ENCODE measurements at regions not wholly inside any gene's neighbourhood (a gene's known extent, or its start where the extent isn't known, plus 50 kb on each side); places are given as distances from the start of the nearest gene placed in this dataset.

GRCh38 chr10:64076322-64076940, 555.2 kb downstream of the REEP3 start:
- DNase-seq (ENCODE audit: low read depth in 2 of 2), result no peak

- DNase-seq (ENCODE audit: low read depth in 2 of 2), result no peak
Measured at GRCh38 chr10:64079341-64079740, 558.1 kb downstream of the REEP3 start.

- no peak for DNase-seq (ENCODE audit: low read depth in 2 of 2)
Measured at GRCh38 chr10:64080071-64080470, 558.9 kb downstream of the REEP3 start.

- no peak for DNase-seq (ENCODE audit: low read depth in 2 of 2)
Measured at GRCh38 chr10:64081947-64082482, 560.8 kb downstream of the REEP3 start.

GRCh38 chr10:64086083-64086767, 565.0 kb downstream of the REEP3 start:
- no peak for DNase-seq (ENCODE audit: low read depth in 2 of 2)

- no peak for DNase-seq (ENCODE audit: low read depth in 2 of 2)
Measured at GRCh38 chr10:64089648-64090047, 568.4 kb downstream of the REEP3 start.

GRCh38 chr10:64090865-64091264, 569.7 kb downstream of the REEP3 start:
- DNase-seq (ENCODE audit: low read depth in 2 of 2), result no peak

- DNase-seq (ENCODE audit: low read depth in 2 of 2), result no peak
Measured at GRCh38 chr10:64091897-64092296, 570.7 kb downstream of the REEP3 start.

- DNase-seq (ENCODE audit: low read depth in 2 of 2), result no peak
Measured at GRCh38 chr10:64093304-64093703, 572.1 kb downstream of the REEP3 start.

- no peak for DNase-seq (ENCODE audit: low read depth in 2 of 2)
Measured at GRCh38 chr10:64093946-64094535, 572.8 kb downstream of the REEP3 start.

- DNase-seq (ENCODE audit: low read depth in 2 of 2), result no peak
Measured at GRCh38 chr10:64096941-64097340, 575.7 kb downstream of the REEP3 start.

- no peak for DNase-seq (ENCODE audit: low read depth in 2 of 2)
Measured at GRCh38 chr10:64097391-64098122, 576.4 kb downstream of the REEP3 start.

- DNase-seq (ENCODE audit: low read depth in 2 of 2), result no peak
Measured at GRCh38 chr10:64098994-64099393, 577.8 kb downstream of the REEP3 start.

GRCh38 chr10:64101606-64102263, 580.5 kb downstream of the REEP3 start:
- DNase-seq (ENCODE audit: low read depth in 2 of 2), result no peak

GRCh38 chr10:64102264-64102633, 581.0 kb downstream of the REEP3 start:
- no peak for DNase-seq (ENCODE audit: low read depth in 2 of 2)

- DNase-seq (ENCODE audit: low read depth in 2 of 2), result no peak
Measured at GRCh38 chr10:64102916-64103315, 581.7 kb downstream of the REEP3 start.

- no peak for DNase-seq (ENCODE audit: low read depth in 2 of 2)
Measured at GRCh38 chr10:64103750-64104470, 582.7 kb downstream of the REEP3 start.

- DNase-seq (ENCODE audit: low read depth in 2 of 2), result no peak
Measured at GRCh38 chr10:64109926-64110495, 588.8 kb downstream of the REEP3 start.

GRCh38 chr10:64112701-64113355, 591.6 kb downstream of the REEP3 start:
- no peak for DNase-seq (ENCODE audit: low read depth in 2 of 2)

- DNase-seq (ENCODE audit: low read depth in 2 of 2), result no peak
Measured at GRCh38 chr10:64113375-64113774, 592.2 kb downstream of the REEP3 start.
